Stomach (tissue), 8 donors: ENCODE measurements at regions not wholly inside any gene's neighbourhood (a gene's known extent, or its start where the extent isn't known, plus 50 kb on each side); places are given as distances from the start of the nearest gene placed in this dataset.
"Not testable (repeated sequence)": the region's sequence is repeated elsewhere in the genome, so short reads cannot be mapped to it uniquely, and the experiment has no call there.

Experiments
- DNase-seq, 2 donors: peaks; one replicate each; pipeline versions ENCODE4 v3.0.0 to v3.0.0-alpha.2; 2013 to 2019
- H3K27ac ChIP-seq, 5 donors: fragments of 200-600 bp in 4 of 5; sonication (generic) in 4 of 5; one replicate each; pipeline ENCODE4 v1.5.1; 2013 to 2019; ENCODE audit warnings: mild to moderate bottlenecking in 1 of 5, moderate library complexity in 1 of 5
- H3K27me3 ChIP-seq, 3 donors: fragments of 200-600 bp; sonication (generic); one replicate each; pipeline ENCODE4 v1.5.1; 2017 to 2019; ENCODE audit warnings: mixed run types in 1 of 3
- H3K36me3 ChIP-seq, 4 donors: fragments of 200-600 bp; sonication (generic); 1 replicate in 3 of 4; 2 replicates in 1 of 4; pipeline ENCODE4 v1.5.1; 2016 to 2019
- H3K4me1 ChIP-seq, 4 donors: fragments of 200-600 bp; sonication (generic); one replicate each; pipeline ENCODE4 v1.5.1; 2016 to 2019
- H3K4me3 ChIP-seq, 4 donors: fragments of 200-600 bp; sonication (generic) in 3 of 4; one replicate each; pipeline ENCODE4 v1.5.1; 2016 to 2019; ENCODE audit warnings: mild to moderate bottlenecking in 1 of 4
- H3K9me3 ChIP-seq, 4 donors: fragments of 200-600 bp; sonication (generic); one replicate each; pipeline ENCODE4 v1.5.1; 2016 to 2019
- EP300 ChIP-seq: sonication (generic); formaldehyde crosslinking; IDR thresholded peaks from one replicate; pipeline ENCODE4 v1.6.1; 2017; ENCODE audit warnings: antibody characterized with exemption
- POLR2A ChIP-seq, 4 donors: fragments of 450-650 bp; IDR thresholded peaks; one replicate each; pipeline ENCODE4 v1.6.1; 2016; ENCODE audit warnings: antibody characterized with exemption in 4 of 4, control low read depth in 2 of 4, mild to moderate bottlenecking in 1 of 4, moderate library complexity in 1 of 4
- POLR2AphosphoS5 ChIP-seq, 3 donors: sonication (generic); formaldehyde crosslinking; IDR thresholded peaks; one replicate each; pipeline ENCODE4 v1.6.1; 2016; ENCODE audit warnings: antibody characterized with exemption in 3 of 3
- WGBS, 5 donors: extraction: QIAGEN DNeasy Blood & Tissue Kit in 3 of 5; methylation state at CpG; one replicate each; pipeline versions ENCODE4 v1.1.5 to v1.1.7; 2013 to 2018; 5-methylcytosine and 5-hydroxymethylcytosine counted together
- intact Hi-C: fragments of 100-400 bp; cut with DNase I; formaldehyde crosslinking; loops from one replicate; pipeline ENCODE4 v1.15.1; 2023; ENCODE audit warnings: low total_unique reads
- TF ChIP-seq, protein P1 (sequence below), 7 experiments: fragments of 450-650 bp in 4 of 7; fragments of 200-600 bp in 3 of 7; sonication (generic) in 3 of 7; IDR thresholded peaks; one replicate each; pipeline ENCODE4 v1.5.1; 2016 to 2019; ENCODE audit warnings: antibody characterized with exemption in 7 of 7, control low read depth in 2 of 7, mild to moderate bottlenecking in 1 of 7
- donor health status: healthy with polysubstance abuse.
- donor health status: Bipolar disorder and iron deficiency.
- donor health status: healthy.

DNA sequence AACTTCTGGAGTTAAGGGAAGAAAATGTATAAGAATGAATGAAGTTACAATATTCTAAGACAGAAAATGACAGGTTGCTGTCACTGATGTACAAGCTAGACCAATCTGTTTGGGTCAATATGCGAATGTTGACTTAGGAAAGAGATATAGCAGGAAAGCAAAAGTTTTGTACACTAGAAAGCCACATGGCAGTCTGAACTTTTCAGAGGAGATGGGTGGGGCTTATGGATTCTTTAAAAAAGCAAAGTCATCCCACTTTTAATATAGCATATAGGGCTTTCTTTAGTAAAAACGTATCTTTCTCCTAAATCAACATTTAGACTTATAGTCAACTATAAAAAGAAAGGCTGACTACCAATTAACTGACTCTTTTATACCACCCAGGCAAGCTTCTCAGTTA is 381.2 kb downstream of the PTPRC start:
- no peak overlapping the region for H3K27ac ChIP-seq
- H3K4me3 ChIP-seq = no peak overlapping the region
- no peaks in the 10 kb centered on the region for H3K36me3 ChIP-seq
- H3K27me3 ChIP-seq = no peaks in the 10 kb centered on the region
- WGBS, 5 donors = 48 to 69% (median 53%) methylated on average over 2 of the region's 2 CpGs
- no peak for DNase-seq
- intact Hi-C loops = no loop called here
- TF ChIP-seq, protein P1, sequence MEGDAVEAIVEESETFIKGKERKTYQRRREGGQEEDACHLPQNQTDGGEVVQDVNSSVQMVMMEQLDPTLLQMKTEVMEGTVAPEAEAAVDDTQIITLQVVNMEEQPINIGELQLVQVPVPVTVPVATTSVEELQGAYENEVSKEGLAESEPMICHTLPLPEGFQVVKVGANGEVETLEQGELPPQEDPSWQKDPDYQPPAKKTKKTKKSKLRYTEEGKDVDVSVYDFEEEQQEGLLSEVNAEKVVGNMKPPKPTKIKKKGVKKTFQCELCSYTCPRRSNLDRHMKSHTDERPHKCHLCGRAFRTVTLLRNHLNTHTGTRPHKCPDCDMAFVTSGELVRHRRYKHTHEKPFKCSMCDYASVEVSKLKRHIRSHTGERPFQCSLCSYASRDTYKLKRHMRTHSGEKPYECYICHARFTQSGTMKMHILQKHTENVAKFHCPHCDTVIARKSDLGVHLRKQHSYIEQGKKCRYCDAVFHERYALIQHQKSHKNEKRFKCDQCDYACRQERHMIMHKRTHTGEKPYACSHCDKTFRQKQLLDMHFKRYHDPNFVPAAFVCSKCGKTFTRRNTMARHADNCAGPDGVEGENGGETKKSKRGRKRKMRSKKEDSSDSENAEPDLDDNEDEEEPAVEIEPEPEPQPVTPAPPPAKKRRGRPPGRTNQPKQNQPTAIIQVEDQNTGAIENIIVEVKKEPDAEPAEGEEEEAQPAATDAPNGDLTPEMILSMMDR (IDR thresholded peaks at IDR 0.05) = no peak
- no peak for TF ChIP-seq POLR2A (IDR thresholded peaks at IDR 0.05)
- TF ChIP-seq EP300 = no peak
- no peak for TF ChIP-seq POLR2AphosphoS5 (IDR thresholded peaks at IDR 0.05)
- no peaks in the 10 kb centered on the region for H3K4me1 ChIP-seq
- no peaks in the 10 kb centered on the region for H3K9me3 ChIP-seq

DNA sequence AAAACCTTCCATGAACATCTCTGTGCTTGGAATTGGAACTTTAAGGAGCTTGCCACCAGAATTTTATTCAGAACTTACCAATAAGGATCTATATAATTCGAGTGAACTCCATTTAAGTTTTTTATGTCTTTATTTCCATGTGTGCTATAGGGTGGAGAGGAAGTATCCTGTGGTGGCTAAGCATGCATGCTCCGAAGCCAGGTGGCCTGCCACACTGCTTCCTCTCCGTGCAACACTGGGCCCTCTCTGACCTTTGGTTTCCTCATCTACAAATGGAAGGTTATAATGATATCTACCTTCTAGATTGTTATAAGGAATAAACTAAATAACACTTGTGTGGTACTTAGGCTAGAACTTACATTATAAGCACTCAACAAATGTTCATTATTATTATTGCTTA is 382.1 kb downstream of the PTPRC start:
- no peaks in the 10 kb centered on the region for H3K36me3 ChIP-seq
- TF ChIP-seq, protein P1 (IDR thresholded peaks at IDR 0.05) = no peak
- no peak for TF ChIP-seq POLR2A (IDR thresholded peaks at IDR 0.05)
- no peak for TF ChIP-seq POLR2AphosphoS5 (IDR thresholded peaks at IDR 0.05)
- no peak for TF ChIP-seq EP300
- intact Hi-C loops = no loop called here
- no peak overlapping the region for H3K27ac ChIP-seq
- 60 to 80% (median 73%) methylated on average over 3 of the region's 3 CpGs for WGBS, 5 donors
- H3K27me3 ChIP-seq = no peaks in the 10 kb centered on the region
- no peaks in the 10 kb centered on the region for H3K9me3 ChIP-seq
- no peaks in the 10 kb centered on the region for H3K4me1 ChIP-seq
- DNase-seq = peak in 1 of 2 donors; percentile 17
- no peak overlapping the region for H3K4me3 ChIP-seq

DNA sequence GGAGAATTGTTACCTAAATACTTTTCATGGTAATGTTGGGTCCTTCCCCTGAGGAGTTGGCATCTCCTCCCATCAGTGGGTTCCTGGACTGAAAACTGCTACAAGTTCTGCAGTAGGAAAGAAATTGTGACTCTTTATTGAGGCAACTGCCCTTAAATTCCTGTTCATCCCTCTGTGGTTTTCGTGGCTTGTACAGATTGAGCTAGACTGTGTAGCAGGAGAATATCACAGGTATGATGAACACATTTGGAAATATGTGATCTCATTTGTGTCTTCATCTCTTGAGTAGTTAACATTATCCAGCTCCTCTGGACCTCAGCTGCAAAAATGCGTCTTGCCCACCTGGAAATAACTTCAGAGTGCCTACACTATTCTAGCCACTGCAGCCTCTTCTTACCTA is 390.6 kb downstream of the PTPRC start:
- no peak for DNase-seq
- no peak overlapping the region for H3K4me3 ChIP-seq
- no peaks in the 10 kb centered on the region for H3K27me3 ChIP-seq
- H3K9me3 ChIP-seq = peaks cover 0 to 6% (median 0%) of the 10 kb centered on the region in 4 donors
- intact Hi-C loops = no loop called here
- H3K27ac ChIP-seq = no peak overlapping the region
- no peak for TF ChIP-seq POLR2AphosphoS5 (IDR thresholded peaks at IDR 0.05)
- TF ChIP-seq, protein P1 (IDR thresholded peaks at IDR 0.05) = no peak
- WGBS, 5 donors = 87 to 95% (median 88%) methylated on average over 2 of the region's 2 CpGs
- no peaks in the 10 kb centered on the region for H3K4me1 ChIP-seq
- no peaks in the 10 kb centered on the region for H3K36me3 ChIP-seq

DNA sequence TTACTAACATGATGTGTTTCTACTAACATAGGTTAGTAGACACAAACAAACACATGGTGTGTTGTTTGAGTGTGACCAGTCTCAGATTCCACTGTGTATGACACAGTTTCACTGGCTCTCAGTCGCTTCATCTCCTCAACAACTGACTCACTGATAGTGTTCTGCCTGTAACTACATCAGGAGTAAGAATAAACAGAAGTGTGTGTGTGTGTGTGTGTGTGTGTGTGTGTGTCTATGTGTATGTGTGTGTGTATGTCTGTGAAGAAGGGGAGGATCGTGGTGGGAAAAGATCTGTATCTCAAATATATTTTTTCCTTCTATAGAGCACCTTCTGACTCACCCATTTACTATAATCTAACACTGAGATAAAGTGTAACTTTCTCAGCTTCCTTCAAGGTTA is 391.0 kb downstream of the PTPRC start:
- no peaks in the 10 kb centered on the region for H3K36me3 ChIP-seq
- H3K27ac ChIP-seq = no peak overlapping the region
- peaks cover 0 to 6% (median 0%) of the 10 kb centered on the region in 4 donors for H3K9me3 ChIP-seq
- no peak overlapping the region for H3K4me3 ChIP-seq
- H3K27me3 ChIP-seq = no peaks in the 10 kb centered on the region
- no peaks in the 10 kb centered on the region for H3K4me1 ChIP-seq
- DNase-seq = no peak
- intact Hi-C loops = no loop called here
- TF ChIP-seq EP300 (no peak), POLR2AphosphoS5 (IDR thresholded peaks at IDR 0.05) (no peak), POLR2A (IDR thresholded peaks at IDR 0.05) (no peak)
- TF ChIP-seq, protein P1 (IDR thresholded peaks at IDR 0.05) = no peak
- 50 to 71% (median 58%) methylated on average over 2 of the region's 2 CpGs for WGBS, 5 donors

DNA sequence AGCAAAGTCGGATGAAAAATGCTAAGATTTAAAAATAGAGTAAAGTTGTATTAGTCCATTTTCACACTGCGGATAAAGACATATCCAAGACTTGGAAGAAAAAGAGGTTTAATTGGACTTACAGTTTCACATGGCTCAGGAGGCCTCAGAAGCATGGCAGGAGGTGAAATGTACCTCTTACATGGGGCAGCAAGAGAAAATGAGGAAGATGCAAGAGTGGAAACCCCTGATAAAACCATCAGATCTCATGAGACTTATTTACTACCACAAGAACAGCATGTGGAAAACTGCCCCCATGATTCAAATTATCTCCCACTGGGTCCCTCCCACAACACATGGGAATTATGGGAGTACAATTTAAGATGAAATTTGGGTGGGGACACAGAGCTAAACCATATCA is 391.7 kb downstream of the PTPRC start:
- intact Hi-C loops, H3K27ac ChIP-seq, DNase-seq, H3K4me1 ChIP-seq, H3K4me3 ChIP-seq, H3K9me3 ChIP-seq, H3K36me3 ChIP-seq, H3K27me3 ChIP-seq: not testable (repeated sequence)
- 67 to 96% (median 89%) methylated on average over 2 of the region's 2 CpGs for whole genome bisulfite sequencing, 5 donors

DNA sequence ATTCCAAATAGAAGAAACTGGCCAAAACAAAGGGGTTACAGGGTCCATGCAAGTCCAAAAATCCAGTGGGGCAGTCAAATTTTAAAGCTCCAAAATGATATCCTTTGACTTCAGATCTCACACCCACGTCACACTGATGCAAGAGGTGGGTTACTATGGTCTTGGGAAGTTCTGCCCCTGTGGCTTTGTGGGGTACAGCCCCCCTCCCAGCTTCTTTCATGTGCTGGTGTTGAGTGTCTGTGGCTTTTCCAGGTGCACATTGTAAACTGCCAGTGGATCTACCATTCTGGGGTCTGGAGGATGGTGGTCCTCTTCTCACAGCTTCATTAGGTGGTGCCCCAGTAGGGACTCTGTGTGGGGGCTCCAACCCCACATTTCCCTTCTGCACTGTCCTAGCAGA is 392.3 kb downstream of the PTPRC start:
- DNase-seq, H3K27me3 ChIP-seq, H3K4me3 ChIP-seq, H3K9me3 ChIP-seq, H3K27ac ChIP-seq, H3K4me1 ChIP-seq, intact Hi-C loops, H3K36me3 ChIP-seq: not testable (repeated sequence)
- 63 to 93% (median 74%) methylated on average over 1 of the region's 1 CpG for WGBS, 5 donors

DNA sequence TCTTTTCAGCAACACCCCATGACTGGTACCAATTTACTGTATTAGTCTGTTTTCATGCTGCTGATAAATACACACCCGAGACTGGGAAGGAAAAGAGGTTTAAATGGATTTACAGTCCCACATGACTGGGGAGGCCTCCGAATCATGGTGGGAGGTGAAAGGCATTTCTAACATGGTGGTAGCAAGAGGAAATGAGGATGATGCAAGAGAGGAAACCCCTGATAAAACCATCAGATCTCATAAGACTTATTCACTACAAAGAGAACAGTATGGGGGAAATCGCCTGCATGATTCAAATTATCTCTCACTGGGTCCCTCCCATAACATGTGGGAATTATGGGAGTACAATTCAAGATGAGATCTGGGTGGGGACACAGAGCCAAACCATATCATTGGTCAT is 393.6 kb downstream of the PTPRC start:
- H3K36me3 ChIP-seq, H3K4me1 ChIP-seq, H3K4me3 ChIP-seq, DNase-seq, intact Hi-C loops, H3K9me3 ChIP-seq, H3K27ac ChIP-seq, H3K27me3 ChIP-seq: not testable (repeated sequence)
- 88 to 94% (median 89%) methylated on average over 3 of the region's 3 CpGs for WGBS, 5 donors
